GM21723 (cell line): ENCODE measurements at regions not wholly inside any gene's neighbourhood (a gene's known extent, or its start where the extent isn't known, plus 50 kb on each side); places are given as distances from the start of the nearest gene placed in this dataset.
"Not testable (repeated sequence)": the region's sequence is repeated elsewhere in the genome, so short reads cannot be mapped to it uniquely, and the experiment has no call there.

Experiments used
- ATAC-seq: cut with Tn5 transposase; IDR thresholded peaks from one replicate; pipeline ENCODE4 v1.9.1; 2021; ENCODE audit warnings: mild to moderate bottlenecking, moderate library complexity; ENCODE audit not compliant: unreplicated experiment

DNA sequence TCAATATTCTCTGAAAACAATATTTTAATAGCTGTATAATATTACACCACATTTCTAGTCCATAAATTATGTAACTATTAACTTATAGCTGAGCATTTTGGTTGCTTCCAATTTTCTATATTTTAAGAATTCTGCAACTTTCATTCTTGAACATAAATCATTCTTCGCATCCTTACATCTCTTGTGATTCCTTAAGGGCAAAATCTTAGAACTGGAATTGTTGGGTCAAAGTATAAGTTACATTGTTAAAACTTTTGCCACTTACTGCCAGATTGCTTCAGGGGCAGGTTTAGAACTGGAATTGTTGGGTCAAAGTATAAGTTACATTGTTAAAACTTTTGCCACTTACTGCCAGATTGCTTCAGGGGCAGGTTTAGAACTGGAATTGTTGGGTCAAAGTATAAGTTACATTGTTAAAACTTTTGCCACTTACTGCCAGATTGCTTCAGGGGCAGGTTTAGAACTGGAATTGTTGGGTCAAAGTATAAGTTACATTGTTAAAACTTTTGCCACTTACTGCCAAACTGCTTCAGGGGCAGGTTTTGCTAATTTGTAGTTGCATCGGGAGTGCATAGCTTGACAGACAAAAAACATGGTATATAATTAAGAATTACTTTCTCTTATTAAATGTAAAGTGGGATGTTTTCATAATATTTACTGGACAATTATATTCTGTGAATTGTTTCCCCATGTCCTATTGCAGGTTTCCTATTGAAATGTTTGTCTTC lies 179.9 kb upstream of the OR13F1 start:
- ATAC-seq, result not testable (repeated sequence)

DNA sequence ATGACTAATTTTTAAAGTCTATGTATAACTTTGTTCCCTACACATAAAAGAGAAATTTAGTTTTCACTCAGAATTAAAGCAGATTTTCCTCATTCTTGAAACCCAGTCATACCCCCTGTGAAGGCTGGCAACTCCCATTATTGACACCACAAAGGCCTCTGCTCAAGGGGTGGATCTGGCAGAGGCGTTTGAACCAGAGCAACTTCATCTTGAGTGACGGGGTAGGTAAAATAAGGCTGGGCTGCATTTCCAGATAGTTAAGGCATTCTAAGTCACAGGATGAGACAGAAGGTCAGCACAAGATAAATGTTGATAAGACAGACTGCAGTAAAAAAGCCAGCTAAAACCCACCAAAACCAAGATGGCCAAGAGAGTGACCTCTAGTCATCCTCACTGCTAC lies 177.2 kb upstream of the OR13F1 start:
- no peak for ATAC-seq

DNA sequence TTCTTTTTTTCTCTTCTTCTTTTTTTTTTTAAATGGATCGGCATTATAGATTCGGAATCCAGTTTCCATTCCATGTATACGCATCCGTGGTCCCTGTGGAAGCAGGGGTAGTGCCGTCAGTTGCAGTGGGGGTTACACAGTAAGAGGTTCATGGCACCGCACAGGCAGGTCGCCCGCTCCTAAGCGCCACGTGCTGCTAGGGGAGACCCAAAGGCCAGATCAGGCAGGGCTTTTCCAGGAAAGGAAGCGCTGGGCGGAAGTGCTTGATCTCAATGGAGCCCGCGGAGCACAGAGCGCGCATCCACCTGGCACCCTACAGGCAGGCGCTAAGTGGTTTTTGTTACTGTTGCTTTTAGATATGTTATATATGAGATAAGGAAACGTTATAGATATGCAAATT lies 174.8 kb upstream of the OR13F1 start:
- no peak for ATAC-seq

DNA sequence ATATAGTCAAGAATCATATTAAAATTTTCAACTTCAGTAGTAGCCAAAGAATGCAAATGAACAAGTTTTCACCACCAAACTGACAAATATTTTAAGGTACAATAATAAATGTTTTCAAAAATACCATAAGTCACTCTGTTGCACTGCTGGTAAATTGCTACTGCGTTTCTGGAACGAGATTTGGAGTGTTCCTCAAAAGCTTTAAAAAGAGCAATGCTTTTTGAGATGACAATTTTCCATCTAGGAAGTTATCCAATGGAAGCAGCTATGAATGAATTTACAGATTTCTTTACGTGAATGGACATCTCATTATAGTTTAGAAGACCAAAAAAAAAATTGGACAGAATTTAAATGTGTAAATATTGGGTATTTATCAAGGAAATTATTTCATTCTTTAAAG lies 173.2 kb upstream of the OR13F1 start:
- no peak for ATAC-seq

DNA sequence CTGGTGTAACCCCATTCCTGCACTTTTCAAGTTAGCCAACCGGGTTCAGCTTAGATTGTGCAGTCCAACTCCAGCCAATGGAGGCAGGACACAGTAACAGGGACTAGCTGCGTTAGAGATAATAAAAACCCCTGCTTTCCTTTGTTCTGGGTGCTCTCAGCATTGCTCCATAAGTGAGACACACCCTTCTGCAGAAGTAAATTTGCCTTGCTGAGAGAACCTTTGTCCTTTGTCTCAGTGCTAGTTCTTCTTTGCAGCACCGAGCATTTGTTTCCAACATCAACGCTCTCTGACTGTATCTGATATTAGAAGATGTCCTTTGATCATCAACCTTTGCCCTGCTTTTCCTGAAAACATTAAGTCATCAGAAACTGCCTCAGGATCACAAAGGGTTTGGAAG lies 169.5 kb upstream of the OR13F1 start:
- no peak for ATAC-seq

DNA sequence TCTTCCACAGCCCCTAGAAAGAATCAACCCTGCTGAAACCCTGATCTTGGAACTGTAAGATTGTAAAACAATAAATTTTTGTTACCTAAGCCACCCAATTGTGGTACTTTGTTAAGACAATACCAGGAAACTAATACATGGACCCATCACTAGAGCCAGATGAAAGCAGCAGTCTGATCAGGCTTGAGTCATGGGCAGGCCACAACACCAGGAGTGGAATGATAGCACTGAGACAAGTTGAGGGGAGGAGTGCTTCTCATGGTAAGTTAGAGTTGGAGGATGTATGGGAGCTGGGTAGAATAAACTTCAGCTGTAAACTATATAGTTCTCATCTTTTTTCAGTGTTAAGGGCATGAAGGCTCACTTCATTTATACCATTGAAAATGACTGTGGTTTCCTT lies 164.4 kb upstream of the OR13F1 start:
- no peak for ATAC-seq

DNA sequence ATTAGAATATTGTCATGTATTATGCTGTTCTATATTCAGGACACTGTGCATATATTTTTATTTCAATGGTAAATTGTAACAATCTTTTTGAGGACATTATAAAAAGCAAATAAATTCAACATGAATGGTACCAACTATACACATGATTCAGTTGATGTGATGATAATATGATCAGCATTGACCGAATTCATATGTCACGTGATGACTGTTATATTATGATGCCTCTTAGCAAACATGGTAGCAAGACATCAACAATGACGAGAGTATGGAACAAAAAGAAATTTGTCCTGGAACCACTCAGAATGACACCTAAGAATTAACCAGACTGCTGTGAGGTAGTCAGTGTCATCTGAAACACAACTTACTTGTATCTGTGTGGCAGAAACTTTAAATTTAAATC lies 161.5 kb upstream of the OR13F1 start:
- no peak for ATAC-seq

DNA sequence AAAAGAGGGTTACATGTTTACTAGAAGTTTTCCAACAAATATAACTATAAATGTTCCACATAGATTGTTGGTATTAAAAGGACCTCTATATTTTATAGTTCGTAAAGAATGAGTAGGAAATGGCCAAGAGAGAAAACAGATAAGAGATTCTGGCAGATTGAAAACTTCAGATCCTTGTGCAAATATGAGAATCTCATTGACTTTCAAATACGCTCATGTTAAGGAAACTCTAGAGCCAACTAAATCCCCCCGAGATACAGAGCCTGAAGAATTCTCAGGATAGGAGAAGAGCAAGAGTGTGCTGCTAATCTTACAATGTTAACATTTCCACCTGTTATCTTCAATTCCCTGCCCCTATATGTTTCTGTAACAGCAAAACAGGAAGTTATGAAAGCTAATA lies 159.0 kb upstream of the OR13F1 start:
- no peak for ATAC-seq

DNA sequence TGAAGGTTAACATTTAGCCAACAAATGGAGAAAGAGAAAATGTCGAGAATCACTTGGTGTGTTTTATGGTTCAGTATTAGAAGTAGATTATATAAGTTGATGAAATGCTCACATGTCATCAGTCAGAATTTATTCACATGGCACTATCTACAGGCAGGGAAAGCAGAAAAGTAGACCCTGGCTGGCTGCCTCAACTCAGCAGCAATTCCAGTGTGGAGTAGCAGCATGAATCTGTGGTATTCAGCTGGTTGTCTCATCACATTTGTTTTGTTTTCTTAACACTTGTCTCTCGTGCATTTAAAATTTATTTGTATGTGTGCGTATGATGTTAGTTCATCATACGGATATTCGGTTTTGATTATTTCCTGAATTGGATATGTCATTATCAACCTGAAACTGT lies 153.5 kb upstream of the OR13F1 start:
- no peak for ATAC-seq

DNA sequence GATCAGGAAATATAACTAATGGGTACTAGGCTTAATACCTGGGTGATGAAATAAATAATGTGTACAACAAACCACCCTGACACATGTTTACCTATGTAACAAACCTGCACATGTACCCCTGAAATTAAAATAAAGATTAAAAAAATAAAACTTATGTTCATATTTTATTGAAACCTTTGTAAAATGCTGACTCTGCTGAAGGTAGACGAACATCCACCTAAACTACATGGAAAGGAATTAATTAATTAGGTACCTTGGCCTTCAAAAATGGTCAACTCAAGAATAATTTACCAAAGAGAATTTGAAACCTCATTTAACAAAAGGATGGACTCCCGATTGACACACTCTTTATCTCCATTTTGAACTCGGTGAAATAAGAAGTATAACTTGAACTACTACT lies 152.3 kb upstream of the OR13F1 start:
- ATAC-seq, result no peak

DNA sequence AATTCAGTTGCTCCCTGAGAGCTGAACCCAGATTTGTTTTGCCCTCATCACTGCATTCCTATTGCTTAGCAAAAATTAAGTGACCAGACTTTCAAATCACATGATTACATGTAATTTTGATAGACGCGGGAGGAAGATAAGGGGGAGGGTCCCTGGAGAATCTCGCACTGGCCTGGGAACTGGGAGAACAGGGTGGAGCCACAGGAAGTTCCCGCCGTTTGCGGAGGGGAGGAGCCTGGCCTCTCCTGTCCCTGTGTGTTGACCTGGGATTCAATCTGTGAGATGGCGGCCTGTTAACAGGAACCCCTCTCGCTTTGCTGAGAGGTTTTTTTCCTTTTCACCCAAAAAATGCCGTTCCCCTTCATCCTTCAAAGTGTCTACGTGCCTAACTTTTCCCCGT lies 142.9 kb upstream of the OR13F1 start:
- no peak for ATAC-seq

DNA sequence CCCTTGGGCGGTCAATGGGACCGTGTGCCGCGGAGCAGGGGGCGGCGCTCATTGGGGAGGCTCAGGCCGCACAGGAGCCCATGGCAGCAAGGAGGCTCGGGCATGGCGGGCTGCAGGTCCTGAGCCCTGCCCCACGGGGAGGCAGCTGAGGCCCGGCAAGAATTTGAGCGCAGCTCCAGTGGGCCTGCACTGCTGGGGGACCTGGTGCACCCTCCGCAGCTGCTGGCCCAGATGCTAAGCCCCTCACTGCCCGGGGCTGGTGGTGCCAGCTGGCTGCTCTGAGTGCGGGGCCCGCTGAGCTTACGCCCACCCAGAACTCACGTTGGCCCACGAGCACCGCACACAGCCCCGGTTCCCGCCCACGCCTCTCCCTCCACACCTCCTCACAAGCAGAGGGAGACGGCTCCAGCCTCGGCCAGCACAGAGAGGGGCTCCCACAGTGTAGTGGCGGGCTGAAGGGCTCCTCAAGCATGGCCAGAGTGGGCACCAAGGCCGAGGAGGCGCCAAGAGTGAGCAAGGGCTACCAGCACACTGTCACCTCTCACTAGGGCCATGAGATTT lies 141.1 kb upstream of the OR13F1 start:
- ATAC-seq, result no peak

DNA sequence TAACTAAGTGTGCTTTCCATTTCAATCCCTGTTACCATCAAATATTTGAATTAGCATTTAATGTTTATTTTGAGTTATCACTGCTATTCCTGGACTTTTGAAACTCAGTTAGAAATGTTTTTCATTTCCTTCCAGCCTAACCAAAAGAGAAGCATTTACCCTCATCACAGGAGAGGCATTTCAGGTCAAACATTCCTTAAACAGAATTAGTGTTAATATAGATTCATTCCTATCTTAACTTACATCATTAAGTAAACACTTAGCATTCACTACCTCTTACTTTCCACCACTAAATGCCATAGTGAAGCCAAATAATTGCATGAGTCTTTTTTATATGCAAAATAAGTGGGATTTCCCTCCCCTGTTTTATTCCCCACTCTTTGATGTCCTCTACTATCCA lies 136.6 kb upstream of the OR13F1 start:
- ATAC-seq, result no peak

DNA sequence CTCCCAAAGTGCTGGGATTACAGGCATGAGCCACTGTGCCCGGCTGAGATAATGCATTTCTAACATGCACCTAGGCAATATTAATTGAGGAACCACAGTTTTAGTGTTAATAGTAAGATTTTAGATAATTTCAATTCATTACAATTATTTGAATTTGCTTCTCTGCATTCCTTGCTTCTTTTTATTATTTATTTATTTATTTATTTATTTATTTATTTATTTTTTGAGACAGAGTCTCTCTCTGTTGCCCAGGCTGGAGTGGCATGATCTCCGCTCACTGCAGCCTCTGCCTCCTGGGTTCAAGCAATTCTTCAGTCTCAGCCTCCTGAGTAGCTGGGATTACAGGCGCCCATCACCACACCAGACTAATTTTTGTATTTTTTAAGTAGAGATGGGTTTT lies 135.7 kb upstream of the OR13F1 start:
- ATAC-seq, result not testable (repeated sequence)

DNA sequence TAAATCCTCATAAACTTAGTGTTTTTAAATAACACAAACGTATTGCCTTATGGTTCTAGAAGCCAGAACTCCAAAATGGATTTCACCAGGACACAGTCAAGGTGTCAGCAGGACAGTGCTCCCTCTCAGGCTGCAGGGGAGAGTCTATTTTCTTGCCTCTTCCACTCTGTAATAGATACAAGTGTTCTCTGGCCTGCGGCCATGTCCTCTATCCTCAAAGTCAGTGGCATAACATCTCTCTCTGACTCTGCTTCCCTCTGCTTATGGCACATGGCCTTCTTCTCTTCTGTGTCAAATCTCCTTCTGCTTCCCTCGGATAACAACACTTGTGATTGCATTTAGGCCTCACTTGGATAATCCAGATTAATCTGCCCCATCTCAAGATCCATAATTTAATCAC lies 129.4 kb upstream of the OR13F1 start:
- no peak for ATAC-seq

DNA sequence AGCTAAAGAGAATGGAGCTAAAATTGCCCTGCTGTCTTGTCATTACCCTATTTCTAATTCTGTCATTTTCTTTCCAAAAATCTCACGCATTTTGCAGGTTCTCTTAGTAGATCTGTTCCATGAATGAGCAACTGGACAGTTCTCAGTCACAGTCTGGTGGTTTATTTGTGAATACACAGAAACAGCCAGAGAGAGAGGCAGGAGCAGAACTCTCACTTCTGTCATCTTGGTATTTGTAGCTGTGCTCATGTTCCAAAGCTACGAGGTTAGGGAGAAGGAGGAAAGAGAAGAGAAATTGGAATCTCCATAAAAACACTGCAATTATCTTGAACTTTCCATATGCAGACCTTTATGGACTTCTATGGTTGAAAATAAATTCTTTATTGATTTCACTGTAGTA lies 118.0 kb upstream of the OR13F1 start:
- peak; percentile 15 for ATAC-seq

DNA sequence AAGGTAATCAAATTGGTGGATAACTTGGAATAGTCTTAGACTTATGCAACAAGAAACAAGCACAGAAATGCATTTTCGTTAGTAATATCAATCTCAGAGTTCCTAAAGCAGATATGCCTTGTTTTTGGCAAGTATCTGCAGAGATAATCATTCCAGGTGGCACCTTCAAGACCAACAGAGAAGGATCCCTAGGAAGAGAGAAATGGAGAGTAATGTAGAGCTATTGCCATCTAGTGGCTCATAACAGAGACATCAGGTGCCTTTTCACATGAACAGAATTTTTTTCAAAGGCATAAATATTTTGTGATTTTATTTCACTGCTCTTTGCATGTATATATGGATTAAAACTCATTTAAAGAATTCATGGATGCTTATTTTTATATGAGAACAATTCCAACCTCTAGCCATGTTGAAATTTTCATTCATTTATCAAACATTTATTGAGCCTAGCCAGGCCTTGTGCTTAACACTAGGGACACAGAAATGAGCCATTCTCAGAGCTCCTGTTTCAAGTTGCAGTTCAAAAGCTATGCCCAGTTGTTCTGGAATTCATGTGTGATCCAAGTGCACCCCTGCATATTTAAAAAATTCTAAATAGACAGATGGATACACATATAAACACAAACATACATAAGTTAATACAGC lies 117.5 kb upstream of the OR13F1 start:
- peak; percentile 75 for ATAC-seq

DNA sequence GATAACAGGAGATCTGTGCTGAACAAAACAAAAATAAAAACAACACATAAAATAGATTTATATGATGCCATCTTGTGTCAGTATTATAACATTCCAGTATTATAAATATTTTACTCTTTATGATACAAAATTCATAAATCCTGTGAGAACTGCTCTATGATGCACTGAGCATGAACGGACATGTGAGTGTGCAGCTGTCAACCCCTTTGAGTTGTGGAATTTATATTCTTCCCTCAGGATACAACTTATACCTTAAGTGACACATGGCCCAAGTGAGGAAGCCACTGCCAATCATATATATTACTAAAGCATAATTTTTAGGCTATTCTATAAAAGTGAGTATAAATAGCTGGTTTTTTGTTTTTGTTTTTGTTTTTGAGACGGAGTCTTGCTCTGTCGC lies 116.0 kb upstream of the OR13F1 start:
- ATAC-seq, result no peak

DNA sequence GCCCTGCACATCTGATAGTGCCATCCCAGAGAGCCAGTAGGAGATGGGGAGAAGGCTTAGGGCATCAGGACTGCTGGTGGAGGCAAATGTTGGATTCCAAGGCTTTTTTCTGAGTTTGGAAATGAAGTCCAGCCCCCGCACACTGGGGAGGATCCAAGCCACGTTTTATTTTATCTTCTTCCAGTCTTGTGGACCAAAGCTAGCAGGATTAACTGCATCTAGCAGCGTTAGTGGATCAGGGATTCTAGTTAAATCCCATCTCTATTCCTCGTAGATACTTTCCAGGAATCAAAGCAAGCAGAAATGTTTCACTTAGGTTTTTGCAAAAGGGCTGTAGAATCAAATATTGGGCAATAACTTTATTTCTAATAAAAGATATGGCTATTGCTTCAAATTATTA lies 114.7 kb upstream of the OR13F1 start:
- ATAC-seq, result no peak

DNA sequence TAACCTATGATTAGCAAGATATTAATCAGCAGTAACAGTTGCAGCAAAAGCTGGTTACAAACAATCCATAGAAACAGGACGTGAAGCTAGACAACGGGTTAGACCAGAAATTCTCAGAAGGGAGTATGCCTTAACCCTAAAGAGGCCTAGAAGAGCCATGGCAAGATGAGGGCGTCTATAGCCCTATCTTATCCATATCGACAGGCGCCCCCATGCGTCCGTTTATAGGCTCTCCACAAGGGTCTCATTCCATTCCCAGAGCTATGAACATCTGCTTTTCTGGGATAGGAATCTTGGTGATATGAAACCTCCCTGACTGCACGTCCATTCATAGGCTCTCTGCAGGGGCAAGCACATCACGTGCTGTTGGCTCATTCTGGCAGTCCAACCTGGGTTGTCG lies 109.2 kb upstream of the OR13F1 start:
- not testable (repeated sequence) for ATAC-seq

DNA sequence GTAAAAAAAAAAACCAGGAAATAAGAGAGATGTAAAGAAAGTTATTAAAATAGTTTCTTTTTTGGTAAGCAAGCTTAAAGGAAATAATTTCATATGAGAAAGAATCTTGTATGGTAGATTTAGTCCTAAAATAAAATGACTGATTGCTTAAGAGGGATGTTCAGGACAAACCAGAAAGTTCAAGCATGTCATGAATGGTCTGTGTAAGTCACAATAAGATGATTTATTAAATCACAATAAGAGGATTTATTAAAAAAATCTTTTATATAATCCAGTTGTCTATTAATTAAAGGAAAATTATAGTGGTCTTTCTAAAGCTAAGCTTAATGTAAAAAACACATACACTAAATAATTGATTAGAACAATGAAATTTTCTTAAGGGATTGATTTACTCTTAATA lies 91.8 kb upstream of the OR13F1 start:
- no peak for ATAC-seq

DNA sequence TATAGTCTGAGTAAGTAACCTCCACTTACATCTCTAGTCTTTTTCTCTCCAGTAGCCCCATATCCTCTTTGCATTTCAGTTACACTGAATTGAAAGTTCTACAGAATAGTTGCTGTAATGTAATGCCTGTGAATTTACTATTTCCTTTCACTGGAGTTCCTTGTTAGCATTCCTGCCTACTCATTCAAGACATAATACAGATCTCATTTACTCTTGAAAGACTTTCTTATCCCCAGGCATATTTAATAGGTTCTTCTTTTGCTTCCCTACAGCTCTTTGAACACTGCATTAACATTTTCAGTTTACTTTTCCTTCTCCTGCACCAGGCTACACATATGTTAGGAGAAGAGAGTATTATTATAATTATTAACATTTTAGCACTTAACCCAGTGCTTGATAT lies 87.6 kb upstream of the OR13F1 start:
- ATAC-seq, result no peak

DNA sequence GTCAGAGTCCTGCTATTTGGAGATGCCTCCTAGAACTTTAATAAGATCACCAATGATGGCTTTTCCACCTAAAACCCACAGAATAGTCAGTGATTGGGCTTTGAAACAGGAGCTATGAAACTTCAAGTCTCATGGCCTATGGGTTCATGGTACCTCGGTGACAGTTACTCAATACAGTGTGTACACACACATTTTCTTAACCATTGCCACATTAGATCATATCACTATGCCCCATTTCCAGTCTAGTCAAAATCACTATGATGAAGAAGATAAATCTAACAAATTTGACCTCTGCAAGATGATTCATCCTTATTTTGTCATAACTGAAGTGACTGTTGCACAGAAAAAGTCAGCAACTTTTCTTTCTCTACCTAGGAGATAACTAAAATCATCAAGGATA lies 86.8 kb upstream of the OR13F1 start:
- no peak for ATAC-seq
